Hepatocyte (in vitro differentiated cells): ENCODE measurements at regions not wholly inside any gene's neighbourhood (a gene's known extent, or its start where the extent isn't known, plus 50 kb on each side); places are given as distances from the start of the nearest gene placed in this dataset.

ENCODE experiments used
- DNase-seq: peaks from one replicate; pipeline ENCODE4 v3.0.0-alpha.2; 2016; ENCODE audit warnings: low spot score
- H2AFZ ChIP-seq: fragments of 200-600 bp; sonication (generic); 2 replicates; pipeline ENCODE4 v1.6.0; 2016; ENCODE audit warnings: antibody characterized with exemption, mild to moderate bottlenecking
- H3K27ac ChIP-seq: fragments of 200-600 bp; sonication (generic); 2 replicates; pipeline ENCODE4 v1.5.1; 2016; ENCODE audit warnings: mild to moderate bottlenecking
- H3K27me3 ChIP-seq: fragments of 200-600 bp; sonication (generic); 2 replicates; pipeline ENCODE4 v1.6.1; 2016
- H3K36me3 ChIP-seq: fragments of 200-600 bp; sonication (generic); replicated peaks from 2 replicates; pipeline ENCODE4 v1.5.1; 2016; ENCODE audit warnings: low read depth; ENCODE audit not compliant: insufficient read depth
- H3K4me1 ChIP-seq: fragments of 200-600 bp; sonication (generic); 2 replicates; pipeline ENCODE4 v1.5.1; 2016; ENCODE audit warnings: mild to moderate bottlenecking, moderate library complexity; ENCODE audit not compliant: insufficient read depth
- H3K4me2 ChIP-seq: fragments of 200-600 bp; sonication (generic); 2 replicates; pipeline ENCODE4 v1.6.0; 2016
- H3K4me3 ChIP-seq: fragments of 200-600 bp; sonication (generic); 2 replicates; pipeline ENCODE4 v1.5.1; 2016; ENCODE audit warnings: mild to moderate bottlenecking
- H3K79me2 ChIP-seq: fragments of 200-600 bp; sonication (generic); 2 replicates; pipeline ENCODE4 v1.6.0; 2017; ENCODE audit warnings: mild to moderate bottlenecking
- H3K9me2 ChIP-seq: fragments of 200-600 bp; sonication (generic); replicated peaks from 2 replicates; pipeline ENCODE4 v1.6.0; 2017; ENCODE audit warnings: mild to moderate bottlenecking; ENCODE audit not compliant: insufficient read depth
- H3K9me3 ChIP-seq: fragments of 200-600 bp; sonication (generic); 2 replicates; pipeline ENCODE4 v1.5.1; 2016; ENCODE audit warnings: low read depth, mild to moderate bottlenecking
- H4K20me1 ChIP-seq: fragments of 200-600 bp; sonication (generic); 2 replicates; pipeline ENCODE4 v1.6.0; 2016; ENCODE audit warnings: mild to moderate bottlenecking; ENCODE audit not compliant: insufficient read depth, poor library complexity, severe bottlenecking
- EZH2 ChIP-seq: fragments of 200-600 bp; sonication (generic); IDR thresholded peaks from 2 replicates; pipeline ENCODE4 v1.6.1; 2016; ENCODE audit warnings: antibody characterized with exemption, mild to moderate bottlenecking, borderline replicate concordance
- EZH2phosphoT487 ChIP-seq: fragments of 200-600 bp; sonication (generic); IDR thresholded peaks from one replicate; pipeline ENCODE4 v1.6.1; 2018; ENCODE audit warnings: antibody characterized with exemption, mild to moderate bottlenecking, low read depth, moderate library complexity; ENCODE audit not compliant: unreplicated experiment, severe bottlenecking
- WGBS: methylation state at CpG from one replicate; pipeline ENCODE4 v1.1.6; 2016; ENCODE audit warnings: low lambda C conversion rate; ENCODE audit errors: missing lambda C conversion rate; 5-methylcytosine and 5-hydroxymethylcytosine counted together
- TF ChIP-seq, protein P1 (sequence below): fragments of 200-600 bp; sonication (generic); IDR thresholded peaks from 2 replicates; pipeline ENCODE4 v1.5.1; 2016; ENCODE audit warnings: antibody characterized with exemption, mild to moderate bottlenecking; ENCODE audit not compliant: poor library complexity

DNA sequence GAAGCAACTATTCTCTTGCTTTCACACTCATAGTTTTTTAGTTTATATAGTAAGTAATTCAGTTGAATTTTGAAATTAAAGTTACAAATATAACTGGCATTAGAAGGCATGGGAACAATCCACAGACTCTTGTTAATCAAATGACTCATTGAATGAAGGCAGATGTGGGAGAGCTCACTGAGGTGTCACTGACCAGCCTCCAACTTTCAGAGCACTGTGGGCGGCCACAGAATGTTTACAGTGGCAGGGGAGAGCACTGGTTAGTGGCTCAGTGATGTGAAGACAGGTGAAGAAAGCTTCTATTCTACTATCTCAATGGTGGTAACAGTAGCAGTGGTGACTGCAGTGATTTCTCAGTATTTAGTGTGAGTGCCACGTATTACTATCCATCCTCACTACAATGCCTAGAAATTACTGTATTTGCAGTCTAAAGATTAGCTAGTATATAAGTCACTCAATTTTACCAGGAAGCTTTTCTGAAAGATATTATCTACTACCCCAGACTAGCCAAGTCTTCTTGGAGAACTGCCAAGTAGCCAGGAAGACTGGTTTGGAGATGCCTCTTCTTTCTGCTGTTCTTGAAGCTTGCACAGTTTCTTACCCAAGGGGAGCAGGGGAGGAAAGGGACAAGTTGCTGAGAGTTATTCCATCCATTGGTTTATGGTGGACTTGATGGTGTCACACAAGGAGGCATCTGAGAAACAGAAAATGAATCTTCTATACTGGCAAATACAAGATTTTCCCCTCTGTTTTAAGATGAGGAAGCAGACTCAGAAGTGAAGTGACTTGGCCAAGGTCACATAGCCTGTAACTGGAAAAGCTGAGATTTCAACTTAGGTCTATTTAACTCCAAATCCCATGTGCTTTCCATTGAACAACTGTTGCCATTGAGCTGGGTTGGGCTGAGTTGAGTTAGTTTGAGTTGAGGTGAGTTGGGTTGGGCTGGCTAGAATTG lies 231.2 kb downstream of the ANKRD60 start:
- Histone ChIP-seq H3K4me2 (no peak overlapping the region), H3K9me2 (no peaks in the 10 kb centered on the region), H2AFZ (no peak overlapping the region), H3K36me3 (no peaks in the 10 kb centered on the region), H3K27ac (no peak overlapping the region), H3K9me3 (no peaks in the 10 kb centered on the region), H3K79me2 (no peaks in the 10 kb centered on the region), H3K4me3 (no peak overlapping the region), H3K4me1 (no peaks in the 10 kb centered on the region), H3K27me3 (no peaks in the 10 kb centered on the region), H4K20me1 (no peaks in the 10 kb centered on the region)
- no peak for DNase-seq
- WGBS: 75% methylated on average over 2 of the region's 2 CpGs
- no peak for TF ChIP-seq EZH2phosphoT487
- TF ChIP-seq, protein P1, sequence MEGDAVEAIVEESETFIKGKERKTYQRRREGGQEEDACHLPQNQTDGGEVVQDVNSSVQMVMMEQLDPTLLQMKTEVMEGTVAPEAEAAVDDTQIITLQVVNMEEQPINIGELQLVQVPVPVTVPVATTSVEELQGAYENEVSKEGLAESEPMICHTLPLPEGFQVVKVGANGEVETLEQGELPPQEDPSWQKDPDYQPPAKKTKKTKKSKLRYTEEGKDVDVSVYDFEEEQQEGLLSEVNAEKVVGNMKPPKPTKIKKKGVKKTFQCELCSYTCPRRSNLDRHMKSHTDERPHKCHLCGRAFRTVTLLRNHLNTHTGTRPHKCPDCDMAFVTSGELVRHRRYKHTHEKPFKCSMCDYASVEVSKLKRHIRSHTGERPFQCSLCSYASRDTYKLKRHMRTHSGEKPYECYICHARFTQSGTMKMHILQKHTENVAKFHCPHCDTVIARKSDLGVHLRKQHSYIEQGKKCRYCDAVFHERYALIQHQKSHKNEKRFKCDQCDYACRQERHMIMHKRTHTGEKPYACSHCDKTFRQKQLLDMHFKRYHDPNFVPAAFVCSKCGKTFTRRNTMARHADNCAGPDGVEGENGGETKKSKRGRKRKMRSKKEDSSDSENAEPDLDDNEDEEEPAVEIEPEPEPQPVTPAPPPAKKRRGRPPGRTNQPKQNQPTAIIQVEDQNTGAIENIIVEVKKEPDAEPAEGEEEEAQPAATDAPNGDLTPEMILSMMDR: no peak
- no peak for TF ChIP-seq EZH2

DNA sequence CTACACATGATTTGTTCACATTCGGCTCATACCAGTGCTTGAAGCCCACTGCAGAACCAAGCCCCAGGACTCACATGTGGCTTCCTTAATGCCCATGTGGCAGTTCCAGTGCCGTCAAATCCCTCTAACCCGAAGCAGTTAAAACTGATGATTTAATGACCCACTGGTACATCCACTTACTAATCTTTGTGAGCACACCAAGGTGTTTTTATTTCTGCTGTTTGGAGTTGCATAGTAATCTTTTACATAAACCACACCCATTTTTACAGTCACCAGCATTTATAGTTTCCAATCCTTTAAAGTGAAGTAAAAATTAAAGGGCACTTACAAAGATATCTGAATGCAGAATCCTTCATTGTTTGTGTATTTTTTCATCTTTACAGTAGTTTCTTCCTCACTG lies 232.0 kb downstream of the ANKRD60 start:
- DNase-seq: no peak
- no peaks in the 10 kb centered on the region for H4K20me1 ChIP-seq
- no peaks in the 10 kb centered on the region for H3K79me2 ChIP-seq
- no peak overlapping the region for H2AFZ ChIP-seq
- no peaks in the 10 kb centered on the region for H3K9me2 ChIP-seq
- TF ChIP-seq EZH2 (no peak), EZH2phosphoT487 (no peak)
- TF ChIP-seq, protein P1: no peak
- no peaks in the 10 kb centered on the region for H3K9me3 ChIP-seq
- no peaks in the 10 kb centered on the region for H3K27me3 ChIP-seq
- no peaks in the 10 kb centered on the region for H3K4me1 ChIP-seq
- H3K4me3 ChIP-seq: no peak overlapping the region
- H3K4me2 ChIP-seq: no peak overlapping the region
- no peak overlapping the region for H3K27ac ChIP-seq
- H3K36me3 ChIP-seq: no peaks in the 10 kb centered on the region
- 69% methylated on average over 3 of the region's 3 CpGs for WGBS

DNA sequence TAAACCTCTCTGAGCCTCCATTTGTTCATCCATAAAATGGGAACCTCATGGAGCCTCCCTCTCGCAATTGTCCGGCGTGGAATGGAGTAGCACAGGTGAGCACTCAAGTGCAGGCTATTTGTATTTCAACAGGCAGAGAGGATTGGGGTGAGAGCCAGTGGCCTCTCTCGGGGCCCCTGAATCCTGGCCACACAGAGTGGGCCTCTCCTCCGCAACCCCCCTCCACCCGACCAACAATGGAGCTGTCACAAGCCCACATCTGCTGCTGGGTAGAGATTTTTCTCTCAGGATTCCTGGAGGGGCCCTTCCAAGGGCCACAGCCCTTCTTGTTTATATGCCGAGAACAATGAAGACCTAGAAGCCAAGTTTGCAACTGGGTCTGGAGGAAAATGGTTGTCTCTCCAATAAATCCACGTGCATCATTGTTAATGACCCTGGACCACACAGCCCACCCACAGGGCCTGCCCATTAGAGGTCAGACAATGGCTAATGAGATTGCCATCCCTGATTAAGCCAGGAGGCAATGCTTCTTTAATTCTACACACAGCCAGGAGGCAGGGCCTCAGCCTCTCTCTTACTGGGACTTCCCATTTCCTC lies 233.0 kb downstream of the ANKRD60 start:
- no peak overlapping the region for H2AFZ ChIP-seq
- H3K4me1 ChIP-seq: peaks cover 4% of the 10 kb centered on the region
- no peak overlapping the region for H3K4me3 ChIP-seq
- no peak overlapping the region for H3K27ac ChIP-seq
- H3K79me2 ChIP-seq: no peaks in the 10 kb centered on the region
- WGBS: 82% methylated on average over 8 of the region's 8 CpGs
- no peaks in the 10 kb centered on the region for H3K9me2 ChIP-seq
- TF ChIP-seq, protein P1: no peak
- TF ChIP-seq EZH2phosphoT487 (no peak), EZH2 (no peak)
- H3K27me3 ChIP-seq: no peaks in the 10 kb centered on the region
- no peaks in the 10 kb centered on the region for H3K9me3 ChIP-seq
- no peak overlapping the region for H3K4me2 ChIP-seq
- no peaks in the 10 kb centered on the region for H4K20me1 ChIP-seq
- H3K36me3 ChIP-seq: no peaks in the 10 kb centered on the region
- no peak for DNase-seq
